ENCODE measurements at regions not wholly inside any gene's neighbourhood (a gene's known extent, or its start where the extent isn't known, plus 50 kb on each side); places are given as distances from the start of the nearest gene placed in this dataset.

DNA sequence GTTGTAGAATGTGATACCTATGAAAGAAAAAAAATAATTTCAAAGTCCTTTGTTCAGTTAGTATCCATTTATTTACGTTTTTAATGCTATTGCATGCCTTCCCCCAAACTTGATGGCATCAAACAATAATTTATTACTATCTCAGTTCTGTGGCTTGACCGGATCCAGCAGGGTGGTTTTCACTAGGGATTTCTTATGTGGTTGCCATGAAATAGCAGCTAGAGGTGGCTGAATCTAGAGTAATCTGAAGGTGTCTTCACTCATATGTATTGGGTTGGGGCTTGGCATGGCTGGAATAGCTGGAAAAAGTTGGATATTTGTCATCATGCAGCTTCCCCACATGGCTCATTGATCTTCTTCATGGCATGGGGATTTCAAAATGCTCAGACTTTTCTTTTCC, 619.3 kb upstream of the ZNF608 start:
- ChIA-PET POLR2A (no interaction called here), CTCF (no interaction called here)
- no peak for DNase-seq (ENCODE audit: extremely low spot score)
- TF ChIP-seq, protein P1, sequence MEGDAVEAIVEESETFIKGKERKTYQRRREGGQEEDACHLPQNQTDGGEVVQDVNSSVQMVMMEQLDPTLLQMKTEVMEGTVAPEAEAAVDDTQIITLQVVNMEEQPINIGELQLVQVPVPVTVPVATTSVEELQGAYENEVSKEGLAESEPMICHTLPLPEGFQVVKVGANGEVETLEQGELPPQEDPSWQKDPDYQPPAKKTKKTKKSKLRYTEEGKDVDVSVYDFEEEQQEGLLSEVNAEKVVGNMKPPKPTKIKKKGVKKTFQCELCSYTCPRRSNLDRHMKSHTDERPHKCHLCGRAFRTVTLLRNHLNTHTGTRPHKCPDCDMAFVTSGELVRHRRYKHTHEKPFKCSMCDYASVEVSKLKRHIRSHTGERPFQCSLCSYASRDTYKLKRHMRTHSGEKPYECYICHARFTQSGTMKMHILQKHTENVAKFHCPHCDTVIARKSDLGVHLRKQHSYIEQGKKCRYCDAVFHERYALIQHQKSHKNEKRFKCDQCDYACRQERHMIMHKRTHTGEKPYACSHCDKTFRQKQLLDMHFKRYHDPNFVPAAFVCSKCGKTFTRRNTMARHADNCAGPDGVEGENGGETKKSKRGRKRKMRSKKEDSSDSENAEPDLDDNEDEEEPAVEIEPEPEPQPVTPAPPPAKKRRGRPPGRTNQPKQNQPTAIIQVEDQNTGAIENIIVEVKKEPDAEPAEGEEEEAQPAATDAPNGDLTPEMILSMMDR (IDR thresholded peaks at IDR 0.05; ENCODE audit: control extremely low read depth, extremely low read depth, low read depth, missing control alignments): no peak

DNA sequence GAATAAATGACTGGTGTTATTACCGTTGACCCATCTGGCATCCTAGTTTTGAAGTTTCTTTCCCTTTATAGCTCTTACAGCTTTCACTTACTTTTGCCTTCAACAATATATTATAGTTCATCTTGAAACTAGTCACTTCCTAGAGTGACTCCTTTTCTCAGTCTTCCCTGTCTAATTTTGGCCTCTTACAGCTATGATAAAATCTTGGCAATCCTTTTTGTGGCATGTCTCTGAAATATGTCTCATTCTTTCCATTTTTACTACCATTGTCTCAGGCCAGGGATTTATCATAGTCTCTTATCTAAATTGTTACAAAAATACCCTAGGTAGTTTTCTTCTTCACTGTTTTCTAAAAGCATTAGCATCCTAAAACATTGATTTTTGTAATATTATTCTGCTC, 621.3 kb upstream of the ZNF608 start:
- POLR2A ChIA-PET: no interaction called here
- TF ChIP-seq, protein P1 (IDR thresholded peaks at IDR 0.05; ENCODE audit: control extremely low read depth, extremely low read depth, low read depth, missing control alignments): no peak
- CTCF ChIA-PET: no interaction called here
- DNase-seq (ENCODE audit: extremely low spot score): no peak

DNA sequence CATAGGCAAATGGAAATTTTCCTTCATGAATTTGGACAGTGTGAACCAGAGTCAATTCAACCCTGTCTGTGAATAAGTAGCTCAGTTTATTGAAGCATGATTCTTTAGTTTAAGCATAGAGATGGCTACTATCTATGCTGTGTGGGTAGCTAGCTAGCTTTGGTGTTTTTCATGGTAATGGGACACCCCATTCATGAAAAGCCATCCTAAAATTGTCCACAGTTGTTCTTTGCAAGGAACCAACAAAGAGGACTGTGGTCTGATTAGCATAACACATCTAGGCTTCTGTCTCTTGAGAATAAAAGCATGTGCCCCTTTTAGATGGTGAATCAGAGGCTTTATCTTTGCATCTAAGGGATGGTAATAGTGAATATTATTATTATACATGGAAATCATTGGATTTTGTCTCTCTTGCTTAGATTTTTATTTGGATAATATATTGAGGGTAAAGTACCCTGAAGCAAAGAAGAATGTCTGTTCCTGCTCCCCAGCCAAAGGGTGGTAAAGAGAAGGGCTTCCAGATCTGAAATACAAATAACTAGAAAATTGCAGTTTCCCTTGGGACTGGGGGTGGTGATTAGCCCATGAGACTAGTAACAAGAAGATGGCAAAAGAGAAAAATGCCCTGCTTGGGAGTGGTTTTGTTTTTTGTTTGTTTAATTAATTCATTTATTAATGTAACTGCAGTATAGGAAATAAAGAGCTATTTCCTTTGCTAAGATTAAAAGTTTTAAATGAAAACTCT, 624.2 kb upstream of the ZNF608 start:
- DNase-seq (ENCODE audit: extremely low spot score): no peak
- CTCF ChIA-PET: no interaction called here
- TF ChIP-seq, protein P1 (IDR thresholded peaks at IDR 0.05; ENCODE audit: control extremely low read depth, extremely low read depth, low read depth, missing control alignments): no peak
- POLR2A ChIA-PET: no interaction called here

DNA sequence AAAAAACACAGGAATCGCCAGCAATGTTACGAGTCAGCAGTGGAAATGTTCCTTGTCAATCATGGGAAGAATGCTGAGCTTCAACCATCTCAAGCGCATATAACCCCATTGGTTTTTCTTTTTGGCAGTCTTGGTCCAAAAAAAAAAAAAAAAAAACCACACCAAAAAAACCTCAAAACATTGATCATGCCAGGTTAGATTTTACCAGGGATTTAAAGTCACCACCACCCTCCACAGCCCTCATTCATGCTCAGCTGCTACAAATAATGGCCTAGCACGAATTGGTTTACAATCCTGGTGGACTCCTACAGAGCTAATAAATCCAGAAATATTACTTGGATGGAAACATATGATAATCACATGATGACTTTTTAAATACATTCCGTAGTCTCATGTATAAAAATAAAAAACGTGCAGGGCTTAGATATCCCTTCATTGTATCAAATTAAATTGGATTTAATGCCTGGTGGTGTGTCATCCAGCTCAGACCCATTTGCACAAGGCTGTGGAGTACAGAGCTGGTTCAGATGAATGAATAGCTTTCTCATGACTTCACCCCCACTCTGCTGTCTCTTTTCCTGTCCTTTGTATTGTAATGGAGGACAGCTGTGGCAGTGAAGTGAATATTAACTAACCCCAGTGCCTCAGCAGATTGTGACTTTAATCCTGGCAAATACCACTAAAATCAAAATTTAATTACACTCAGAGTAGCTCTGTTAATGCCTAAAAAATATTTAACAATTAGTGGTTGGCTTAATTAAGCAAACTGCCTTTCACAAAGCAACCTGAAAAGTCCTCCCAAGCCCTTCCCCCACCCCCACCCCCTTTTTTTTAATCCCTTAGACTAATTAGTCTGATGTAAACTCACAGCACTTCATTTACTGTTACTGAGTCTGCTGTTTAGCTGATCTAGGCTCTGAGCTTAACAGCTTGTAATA, 626.5 kb upstream of the ZNF608 start:
- CTCF ChIA-PET: no interaction called here
- POLR2A ChIA-PET: no interaction called here
- no peak for DNase-seq (ENCODE audit: extremely low spot score)

DNA sequence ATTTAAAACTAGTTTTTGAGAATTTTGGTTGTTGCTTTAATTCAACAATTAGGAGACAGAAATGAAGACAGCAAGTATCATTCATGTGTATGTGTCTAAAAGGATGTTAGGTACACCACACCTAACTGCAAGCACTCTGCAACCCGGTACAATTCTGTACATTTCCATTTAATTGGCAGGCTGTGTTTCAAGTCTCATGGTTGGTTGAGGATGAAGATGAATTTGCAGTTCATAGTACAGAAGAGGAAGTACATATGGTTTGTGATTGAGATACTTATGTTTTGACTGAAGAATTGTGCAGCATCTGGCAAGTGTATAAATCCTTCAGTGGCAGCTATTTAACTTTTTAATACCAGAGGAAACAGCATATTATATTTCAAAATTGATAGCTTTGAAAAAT, 628.7 kb upstream of the ZNF608 start:
- no peak for DNase-seq (ENCODE audit: extremely low spot score)
- TF ChIP-seq, protein P1 (IDR thresholded peaks at IDR 0.05; ENCODE audit: control extremely low read depth, extremely low read depth, low read depth, missing control alignments): no peak
- ChIA-PET CTCF (no interaction called here), POLR2A (no interaction called here)

More for the DNA sequence above, 626.5 kb upstream of the ZNF608 start:
- TF ChIP-seq, protein P1 (IDR thresholded peaks at IDR 0.05; ENCODE audit: control extremely low read depth, extremely low read depth, low read depth, missing control alignments): no peak

DNA sequence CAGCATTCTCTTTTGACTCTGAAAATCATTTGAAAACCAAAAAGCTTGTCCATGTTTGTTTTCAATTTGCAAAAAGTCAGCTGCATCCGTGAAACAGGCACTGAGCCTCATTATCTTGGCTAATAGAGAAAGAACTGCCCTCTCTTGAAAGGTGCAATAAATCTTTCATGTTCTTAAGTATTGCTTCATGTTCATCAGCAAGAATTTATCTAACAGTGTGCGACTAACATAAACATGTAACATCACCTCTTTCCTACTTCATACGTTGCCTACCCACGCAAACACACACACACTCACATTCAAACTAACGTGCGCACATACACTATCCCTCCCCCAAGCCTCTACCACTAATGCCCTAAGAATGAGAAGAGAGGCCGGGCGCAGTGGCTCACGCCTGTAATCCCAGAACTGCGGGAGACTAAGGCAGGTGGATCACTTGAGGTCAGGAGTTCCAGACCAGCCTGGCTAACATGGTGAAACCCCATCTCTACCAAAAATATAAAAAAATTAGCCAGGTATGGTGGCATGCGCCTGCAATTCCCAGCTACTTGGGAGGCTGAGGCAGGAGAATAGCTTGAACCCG, 629.7 kb upstream of the ZNF608 start:
- DNase-seq (ENCODE audit: extremely low spot score): no peak
- TF ChIP-seq, protein P1 (IDR thresholded peaks at IDR 0.05; ENCODE audit: control extremely low read depth, extremely low read depth, low read depth, missing control alignments): no peak
- ChIA-PET CTCF (no interaction called here), POLR2A (no interaction called here)

Measured in GM10248 (cell line).